ENCODE measurements at regions not wholly inside any gene's neighbourhood (a gene's known extent, or its start where the extent isn't known, plus 50 kb on each side); places are given as distances from the start of the nearest gene placed in this dataset.

- Mint-ChIP-seq H3K36me3 (ENCODE audit: low read depth) (no peaks in the 10 kb centered on the region), H3K9me3 (no peaks in the 10 kb centered on the region), H3K4me3 (no peak overlapping the region), H3K27ac (no peak overlapping the region), H3K4me1 (ENCODE audit: low read depth) (no peaks in the 10 kb centered on the region), H3K27me3 (peaks cover 4% of the 10 kb centered on the region)
- DNase-seq: no peak
Measured at GRCh38 chr5:14063691-14064090, 79.5 kb upstream of the TRIO start.

GRCh38 chr5:14063138-14063537 is 80.0 kb upstream of the TRIO start:
- no peak for DNase-seq
- no peak overlapping the region for H3K4me3 Mint-ChIP-seq

GRCh38 chr5:14062178-14062577 is 81.0 kb upstream of the TRIO start:
- H3K9me3 Mint-ChIP-seq: no peaks in the 10 kb centered on the region
- no peak overlapping the region for H3K27ac Mint-ChIP-seq
- no peaks in the 10 kb centered on the region for H3K36me3 Mint-ChIP-seq (ENCODE audit: low read depth)
- H3K4me1 Mint-ChIP-seq (ENCODE audit: low read depth): no peaks in the 10 kb centered on the region
- peaks cover 4% of the 10 kb centered on the region for H3K27me3 Mint-ChIP-seq
- no peak for DNase-seq
- no peak overlapping the region for H3K4me3 Mint-ChIP-seq

More at GRCh38 chr5:14063138-14063537, 80.0 kb upstream of the TRIO start:
- H3K27me3 Mint-ChIP-seq: peaks cover 4% of the 10 kb centered on the region
- H3K36me3 Mint-ChIP-seq (ENCODE audit: low read depth): no peaks in the 10 kb centered on the region
- H3K9me3 Mint-ChIP-seq: no peaks in the 10 kb centered on the region
- H3K27ac Mint-ChIP-seq: no peak overlapping the region
- H3K4me1 Mint-ChIP-seq (ENCODE audit: low read depth): no peaks in the 10 kb centered on the region

- no peak overlapping the region for H3K27ac Mint-ChIP-seq
- DNase-seq: no peak
- H3K27me3 Mint-ChIP-seq: peaks cover 4% of the 10 kb centered on the region
- no peak overlapping the region for H3K4me3 Mint-ChIP-seq
- H3K4me1 Mint-ChIP-seq (ENCODE audit: low read depth): no peaks in the 10 kb centered on the region
- no peaks in the 10 kb centered on the region for H3K9me3 Mint-ChIP-seq
- no peaks in the 10 kb centered on the region for H3K36me3 Mint-ChIP-seq (ENCODE audit: low read depth)
Measured at GRCh38 chr5:14061106-14061505, 82.0 kb upstream of the TRIO start.

GRCh38 chr5:14060218-14060617 is 82.9 kb upstream of the TRIO start:
- Mint-ChIP-seq H3K36me3 (ENCODE audit: low read depth) (no peaks in the 10 kb centered on the region), H3K27ac (no peak overlapping the region), H3K27me3 (peaks cover 4% of the 10 kb centered on the region), H3K4me3 (no peak overlapping the region), H3K9me3 (no peaks in the 10 kb centered on the region), H3K4me1 (ENCODE audit: low read depth) (no peaks in the 10 kb centered on the region)
- no peak for DNase-seq

GRCh38 chr5:14059810-14060209 is 83.3 kb upstream of the TRIO start:
- H3K4me1 Mint-ChIP-seq (ENCODE audit: low read depth): no peaks in the 10 kb centered on the region
- H3K27me3 Mint-ChIP-seq: peaks cover 4% of the 10 kb centered on the region
- H3K9me3 Mint-ChIP-seq: no peaks in the 10 kb centered on the region
- DNase-seq: no peak
- H3K4me3 Mint-ChIP-seq: no peak overlapping the region
- no peaks in the 10 kb centered on the region for H3K36me3 Mint-ChIP-seq (ENCODE audit: low read depth)
- no peak overlapping the region for H3K27ac Mint-ChIP-seq

GRCh38 chr5:14057289-14057688 is 85.9 kb upstream of the TRIO start:
- Mint-ChIP-seq H3K9me3 (no peaks in the 10 kb centered on the region), H3K27ac (no peak overlapping the region), H3K4me1 (ENCODE audit: low read depth) (no peaks in the 10 kb centered on the region), H3K4me3 (no peak overlapping the region), H3K27me3 (no peaks in the 10 kb centered on the region), H3K36me3 (ENCODE audit: low read depth) (no peaks in the 10 kb centered on the region)
- DNase-seq: no peak

- no peak overlapping the region for H3K4me3 Mint-ChIP-seq
- no peak overlapping the region for H3K27ac Mint-ChIP-seq
- DNase-seq: no peak
- no peaks in the 10 kb centered on the region for H3K27me3 Mint-ChIP-seq
- no peaks in the 10 kb centered on the region for H3K9me3 Mint-ChIP-seq
- H3K4me1 Mint-ChIP-seq (ENCODE audit: low read depth): no peaks in the 10 kb centered on the region
- no peaks in the 10 kb centered on the region for H3K36me3 Mint-ChIP-seq (ENCODE audit: low read depth)
Measured at GRCh38 chr5:14056039-14056438, 87.1 kb upstream of the TRIO start.

GRCh38 chr5:14054965-14055963 is 87.9 kb upstream of the TRIO start:
- Mint-ChIP-seq H3K4me3 (no peak overlapping the region), H3K27ac (no peak overlapping the region), H3K36me3 (ENCODE audit: low read depth) (no peaks in the 10 kb centered on the region), H3K9me3 (no peaks in the 10 kb centered on the region), H3K4me1 (ENCODE audit: low read depth) (no peaks in the 10 kb centered on the region), H3K27me3 (no peaks in the 10 kb centered on the region)
- no peak for DNase-seq

GRCh38 chr5:14054111-14054854 is 88.9 kb upstream of the TRIO start:
- Mint-ChIP-seq H3K36me3 (ENCODE audit: low read depth) (no peaks in the 10 kb centered on the region), H3K27me3 (no peaks in the 10 kb centered on the region), H3K4me3 (no peak overlapping the region), H3K9me3 (no peaks in the 10 kb centered on the region), H3K27ac (no peak overlapping the region), H3K4me1 (ENCODE audit: low read depth) (no peaks in the 10 kb centered on the region)
- DNase-seq: no peak

GRCh38 chr5:14050821-14051220 is 92.3 kb upstream of the TRIO start:
- H3K27me3 Mint-ChIP-seq: peaks cover 6% of the 10 kb centered on the region
- no peak overlapping the region for H3K4me3 Mint-ChIP-seq
- no peaks in the 10 kb centered on the region for H3K4me1 Mint-ChIP-seq (ENCODE audit: low read depth)
- H3K9me3 Mint-ChIP-seq: no peaks in the 10 kb centered on the region
- H3K27ac Mint-ChIP-seq: no peak overlapping the region
- no peak for DNase-seq
- no peaks in the 10 kb centered on the region for H3K36me3 Mint-ChIP-seq (ENCODE audit: low read depth)

GRCh38 chr5:14048434-14048833 is 94.7 kb upstream of the TRIO start:
- H3K9me3 Mint-ChIP-seq: no peaks in the 10 kb centered on the region
- no peaks in the 10 kb centered on the region for H3K4me1 Mint-ChIP-seq (ENCODE audit: low read depth)
- peaks cover 6% of the 10 kb centered on the region for H3K27me3 Mint-ChIP-seq
- no peak overlapping the region for H3K4me3 Mint-ChIP-seq
- no peak overlapping the region for H3K27ac Mint-ChIP-seq
- no peaks in the 10 kb centered on the region for H3K36me3 Mint-ChIP-seq (ENCODE audit: low read depth)
- DNase-seq: no peak

GRCh38 chr5:14041528-14042192 is 97.2 kb upstream of the DNAH5 start:
- H3K27me3 Mint-ChIP-seq: peaks cover 12% of the 10 kb centered on the region
- no peak overlapping the region for H3K4me3 Mint-ChIP-seq
- H3K36me3 Mint-ChIP-seq (ENCODE audit: low read depth): no peaks in the 10 kb centered on the region
- H3K27ac Mint-ChIP-seq: no peak overlapping the region
- H3K9me3 Mint-ChIP-seq: no peaks in the 10 kb centered on the region
- no peak for DNase-seq
- H3K4me1 Mint-ChIP-seq (ENCODE audit: low read depth): peaks cover 2% of the 10 kb centered on the region

GRCh38 chr5:14040542-14040941 is 96.1 kb upstream of the DNAH5 start:
- H3K4me3 Mint-ChIP-seq: no peak overlapping the region
- peaks cover 16% of the 10 kb centered on the region for H3K27me3 Mint-ChIP-seq
- H3K9me3 Mint-ChIP-seq: no peaks in the 10 kb centered on the region
- no peaks in the 10 kb centered on the region for H3K36me3 Mint-ChIP-seq (ENCODE audit: low read depth)
- H3K4me1 Mint-ChIP-seq (ENCODE audit: low read depth): peaks cover 9% of the 10 kb centered on the region
- no peak overlapping the region for H3K27ac Mint-ChIP-seq
- no peak for DNase-seq

Measured in activated T-cell treated with anti-CD3 and anti-CD28 coated beads, Interleukin-2, amount 50 U/mL, for 24 hours (primary cell).